Right atrium auricular region (tissue), 2 donors: ENCODE measurements at regions not wholly inside any gene's neighbourhood (a gene's known extent, or its start where the extent isn't known, plus 50 kb on each side); places are given as distances from the start of the nearest gene placed in this dataset.

Source experiments
- DNase-seq: peaks from one replicate; pipeline ENCODE4 v3.0.0-alpha.2; 2019; ENCODE audit warnings: low spot score
- H3K27ac ChIP-seq, 2 donors: fragments of 200-600 bp; sonication (generic); 1 replicate in 1 of 2; 2 replicates in 1 of 2; pipeline ENCODE4 v1.5.1; 2016 to 2019
- H3K27me3 ChIP-seq, 2 donors: fragments of 200-600 bp; sonication (generic); one replicate each; pipeline versions ENCODE4 v1.5.1 to v1.6.0; 2017 to 2019
- H3K36me3 ChIP-seq: fragments of 200-600 bp; sonication (generic); one replicate; pipeline ENCODE4 v1.5.1; 2016
- H3K4me1 ChIP-seq, 2 donors: fragments of 200-600 bp; sonication (generic); one replicate each; pipeline versions ENCODE4 v1.5.1 to v1.6.0; 2017 to 2019
- H3K4me3 ChIP-seq, 2 donors: fragments of 200-600 bp; sonication (generic); 1 replicate in 1 of 2; 2 replicates in 1 of 2; pipeline ENCODE4 v1.5.1; 2017 to 2019; ENCODE audit warnings: mild to moderate bottlenecking in 1 of 2, moderate library complexity in 1 of 2
- H3K9me3 ChIP-seq, 2 donors: fragments of 200-600 bp; sonication (generic); one replicate each; pipeline ENCODE4 v1.5.1; 2019
- CTCF ChIP-seq, 2 donors: fragments of 200-600 bp; sonication (generic); IDR thresholded peaks; one replicate each; pipeline ENCODE4 v1.5.1; 2019; ENCODE audit warnings: antibody characterized with exemption in 2 of 2

DNA sequence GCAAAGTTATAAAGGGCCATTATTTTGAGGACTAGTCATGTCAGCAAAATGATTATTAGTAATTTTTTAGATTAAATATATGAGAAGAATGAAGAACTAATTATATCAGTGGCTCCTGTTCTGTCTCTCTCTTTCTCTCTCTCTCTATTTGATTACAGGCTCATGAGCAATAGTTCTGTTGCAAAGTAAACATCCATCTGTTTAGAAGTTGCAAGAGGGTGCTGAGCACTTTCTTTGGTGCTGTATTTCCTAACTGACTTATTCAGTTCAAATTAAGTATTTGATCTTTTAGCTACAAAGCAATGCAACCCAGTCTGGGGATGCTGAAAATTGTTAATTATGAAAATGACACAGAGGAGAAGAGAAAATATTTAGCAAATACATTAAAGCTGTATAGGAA, 408.1 kb upstream of the UBE2E3 start:
- no peak for DNase-seq
- TF ChIP-seq CTCF (IDR thresholded peaks at IDR 0.05) = no peak
- H3K27ac ChIP-seq = no peak overlapping the region
- no peaks in the 10 kb centered on the region for H3K4me1 ChIP-seq
- no peaks in the 10 kb centered on the region for H3K9me3 ChIP-seq
- no peak overlapping the region for H3K4me3 ChIP-seq
- no peaks in the 10 kb centered on the region for H3K36me3 ChIP-seq
- H3K27me3 ChIP-seq = no peaks in the 10 kb centered on the region

GRCh38 chr2:180571559-180571958, 408.8 kb upstream of the UBE2E3 start:
- no peaks in the 10 kb centered on the region for H3K4me1 ChIP-seq
- H3K27me3 ChIP-seq = no peaks in the 10 kb centered on the region
- H3K9me3 ChIP-seq = no peaks in the 10 kb centered on the region
- H3K4me3 ChIP-seq = no peak overlapping the region
- DNase-seq = no peak
- no peaks in the 10 kb centered on the region for H3K36me3 ChIP-seq
- no peak for TF ChIP-seq CTCF (IDR thresholded peaks at IDR 0.05)
- no peak overlapping the region for H3K27ac ChIP-seq

- no peak for DNase-seq
- no peaks in the 10 kb centered on the region for H3K9me3 ChIP-seq
- no peak for TF ChIP-seq CTCF (IDR thresholded peaks at IDR 0.05)
Measured at GRCh38 chr2:180570864-180571263, 409.5 kb upstream of the UBE2E3 start.

DNA sequence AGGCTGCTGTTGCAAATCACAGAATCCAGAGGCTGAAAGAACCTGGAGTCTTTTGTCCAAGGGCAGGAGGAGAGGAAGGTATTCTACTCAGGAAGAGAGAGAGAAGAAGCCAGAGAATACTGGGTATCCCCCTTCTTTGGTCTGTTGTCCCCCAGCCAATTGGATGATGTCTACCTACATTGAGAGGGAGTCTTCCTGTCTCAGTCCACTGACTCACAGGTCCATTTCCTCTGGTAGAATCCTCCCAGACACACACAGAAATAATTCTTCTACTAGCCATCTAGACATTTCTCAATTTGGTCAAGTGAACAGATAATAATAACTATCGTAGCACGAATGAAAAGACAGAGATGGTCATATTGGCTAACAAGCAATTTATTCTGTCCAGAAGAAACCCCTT, 416.4 kb upstream of the UBE2E3 start:
- Histone ChIP-seq H3K4me1 (no peaks in the 10 kb centered on the region), H3K4me3 (no peak overlapping the region), H3K36me3 (no peaks in the 10 kb centered on the region), H3K27ac (no peak overlapping the region), H3K9me3 (no peaks in the 10 kb centered on the region), H3K27me3 (no peaks in the 10 kb centered on the region)
- no peak for DNase-seq
- no peak for TF ChIP-seq CTCF (IDR thresholded peaks at IDR 0.05)

More at GRCh38 chr2:180570864-180571263, 409.5 kb upstream of the UBE2E3 start:
- no peaks in the 10 kb centered on the region for H3K4me1 ChIP-seq
- no peaks in the 10 kb centered on the region for H3K36me3 ChIP-seq
- H3K27me3 ChIP-seq = no peaks in the 10 kb centered on the region
- no peak overlapping the region for H3K27ac ChIP-seq
- no peak overlapping the region for H3K4me3 ChIP-seq

DNA sequence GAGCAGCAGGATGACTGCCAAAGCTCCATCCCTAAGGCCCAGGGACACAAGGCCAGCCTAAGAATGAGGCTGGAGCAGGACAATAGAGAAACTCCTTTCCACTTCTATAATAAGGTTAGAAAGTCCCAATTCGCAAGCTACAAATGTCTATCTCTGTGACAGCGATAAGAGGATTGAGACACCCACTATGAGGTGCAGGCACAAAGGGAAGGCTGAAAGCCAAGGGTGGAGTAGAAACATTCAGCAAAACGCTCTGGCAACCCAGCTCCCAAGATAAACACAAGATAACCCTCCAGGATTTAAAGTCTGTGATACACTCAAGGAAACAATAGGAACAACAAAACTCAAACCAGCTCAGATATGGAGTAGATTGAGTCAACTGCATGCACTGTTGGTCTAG, 418.0 kb upstream of the UBE2E3 start:
- H3K4me1 ChIP-seq = no peaks in the 10 kb centered on the region
- H3K27ac ChIP-seq = no peak overlapping the region
- H3K9me3 ChIP-seq = no peaks in the 10 kb centered on the region

More for the DNA sequence above, 418.0 kb upstream of the UBE2E3 start:
- H3K36me3 ChIP-seq = no peaks in the 10 kb centered on the region
- no peak for TF ChIP-seq CTCF (IDR thresholded peaks at IDR 0.05)
- no peak overlapping the region for H3K4me3 ChIP-seq
- no peak for DNase-seq
- H3K27me3 ChIP-seq = no peaks in the 10 kb centered on the region
